Nephron progenitor cell (in vitro differentiated cells): ENCODE measurements at regions not wholly inside any gene's neighbourhood (a gene's known extent, or its start where the extent isn't known, plus 50 kb on each side); places are given as distances from the start of the nearest gene placed in this dataset.
A peak's percentile ranks its signal among the peaks of the same experiment; 100 is the strongest.

Source experiments
- DNase-seq: peaks from one replicate; pipeline ENCODE4 v3.0.0; 2021
- H3K27ac Mint-ChIP-seq: 2 replicates; pipeline ENCODE4 v1.8.0; 2021; ENCODE audit warnings: mild to moderate bottlenecking, moderate library complexity, mixed read lengths
- H3K27me3 Mint-ChIP-seq: 2 replicates; pipeline ENCODE4 v1.8.0; 2021; ENCODE audit warnings: mild to moderate bottlenecking, low read depth, mixed read lengths; ENCODE audit not compliant: poor library complexity
- H3K36me3 Mint-ChIP-seq: 2 replicates; pipeline ENCODE4 v1.8.0; 2021; ENCODE audit warnings: low read depth, mixed read lengths
- H3K4me1 Mint-ChIP-seq: 2 replicates; pipeline ENCODE4 v1.8.0; 2021; ENCODE audit warnings: mixed read lengths
- H3K4me3 Mint-ChIP-seq: 2 replicates; pipeline ENCODE4 v1.8.0; 2021; ENCODE audit warnings: mild to moderate bottlenecking, moderate library complexity, mixed read lengths
- H3K9me3 Mint-ChIP-seq: 2 replicates; pipeline ENCODE4 v1.8.0; 2021; ENCODE audit warnings: mild to moderate bottlenecking, moderate library complexity, mixed read lengths
- TF ChIP-seq, protein P1 (sequence below): fragments of 200-600 bp; sonication (generic); IDR thresholded peaks from 2 replicates; pipeline ENCODE4 v1.5.0; 2021; ENCODE audit warnings: antibody characterized with exemption

DNA sequence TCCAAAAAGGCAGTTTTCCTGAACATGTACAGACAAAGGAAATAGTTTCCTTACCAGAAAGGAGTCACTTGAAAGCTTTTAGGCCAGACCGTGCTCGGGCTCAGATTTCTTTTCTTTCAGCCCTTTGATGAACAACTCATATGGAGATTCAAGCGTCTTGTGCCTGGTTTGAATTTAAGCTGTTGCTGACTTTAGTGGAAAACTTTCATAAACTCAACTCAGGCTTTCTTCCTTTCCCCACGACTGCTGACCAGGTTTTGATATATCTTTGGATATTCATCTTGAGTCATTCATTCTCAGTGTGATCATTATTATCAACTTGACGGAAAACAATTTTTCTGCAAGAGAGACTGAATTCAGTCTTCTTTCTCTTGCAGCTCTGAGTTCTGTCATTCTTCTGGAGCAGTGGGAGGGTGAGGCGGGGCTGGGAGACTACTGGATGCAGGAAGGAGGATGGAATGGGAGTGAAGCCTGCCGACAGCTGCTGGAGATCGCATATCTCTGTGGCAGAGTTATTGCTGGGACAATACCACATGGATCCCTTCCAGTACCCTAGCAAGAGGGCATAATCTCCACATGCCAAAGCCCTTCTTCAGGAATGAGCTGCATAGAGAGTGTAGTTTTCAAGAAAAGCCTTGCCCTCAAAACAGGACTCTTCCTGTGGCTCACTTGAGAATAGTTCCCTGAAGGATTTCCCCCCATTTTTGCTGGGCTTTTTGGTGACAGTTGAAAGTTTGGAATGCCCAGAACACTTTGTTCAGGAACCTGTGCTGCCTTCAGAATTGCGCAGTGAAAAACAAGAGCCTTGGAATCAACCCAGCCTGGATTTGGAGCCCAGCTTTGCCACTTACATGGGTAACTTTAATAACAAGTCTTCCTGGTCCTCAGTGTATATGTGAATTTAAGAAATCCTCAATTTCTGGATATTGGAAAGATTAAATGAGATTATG lies 364.4 kb downstream of the ZNF521 start:
- TF ChIP-seq, protein P1, sequence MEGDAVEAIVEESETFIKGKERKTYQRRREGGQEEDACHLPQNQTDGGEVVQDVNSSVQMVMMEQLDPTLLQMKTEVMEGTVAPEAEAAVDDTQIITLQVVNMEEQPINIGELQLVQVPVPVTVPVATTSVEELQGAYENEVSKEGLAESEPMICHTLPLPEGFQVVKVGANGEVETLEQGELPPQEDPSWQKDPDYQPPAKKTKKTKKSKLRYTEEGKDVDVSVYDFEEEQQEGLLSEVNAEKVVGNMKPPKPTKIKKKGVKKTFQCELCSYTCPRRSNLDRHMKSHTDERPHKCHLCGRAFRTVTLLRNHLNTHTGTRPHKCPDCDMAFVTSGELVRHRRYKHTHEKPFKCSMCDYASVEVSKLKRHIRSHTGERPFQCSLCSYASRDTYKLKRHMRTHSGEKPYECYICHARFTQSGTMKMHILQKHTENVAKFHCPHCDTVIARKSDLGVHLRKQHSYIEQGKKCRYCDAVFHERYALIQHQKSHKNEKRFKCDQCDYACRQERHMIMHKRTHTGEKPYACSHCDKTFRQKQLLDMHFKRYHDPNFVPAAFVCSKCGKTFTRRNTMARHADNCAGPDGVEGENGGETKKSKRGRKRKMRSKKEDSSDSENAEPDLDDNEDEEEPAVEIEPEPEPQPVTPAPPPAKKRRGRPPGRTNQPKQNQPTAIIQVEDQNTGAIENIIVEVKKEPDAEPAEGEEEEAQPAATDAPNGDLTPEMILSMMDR, result no peak
- H3K4me1 Mint-ChIP-seq, result peaks cover 62% of the 10 kb centered on the region
- DNase-seq, result peak; percentile 37
- peak overlapping the region; percentile 43 for H3K4me3 Mint-ChIP-seq
- H3K27ac Mint-ChIP-seq, result peak overlapping the region; percentile 96
- H3K27me3 Mint-ChIP-seq, result peaks cover 1% of the 10 kb centered on the region
- peaks cover 8% of the 10 kb centered on the region for H3K36me3 Mint-ChIP-seq
- no peaks in the 10 kb centered on the region for H3K9me3 Mint-ChIP-seq

DNA sequence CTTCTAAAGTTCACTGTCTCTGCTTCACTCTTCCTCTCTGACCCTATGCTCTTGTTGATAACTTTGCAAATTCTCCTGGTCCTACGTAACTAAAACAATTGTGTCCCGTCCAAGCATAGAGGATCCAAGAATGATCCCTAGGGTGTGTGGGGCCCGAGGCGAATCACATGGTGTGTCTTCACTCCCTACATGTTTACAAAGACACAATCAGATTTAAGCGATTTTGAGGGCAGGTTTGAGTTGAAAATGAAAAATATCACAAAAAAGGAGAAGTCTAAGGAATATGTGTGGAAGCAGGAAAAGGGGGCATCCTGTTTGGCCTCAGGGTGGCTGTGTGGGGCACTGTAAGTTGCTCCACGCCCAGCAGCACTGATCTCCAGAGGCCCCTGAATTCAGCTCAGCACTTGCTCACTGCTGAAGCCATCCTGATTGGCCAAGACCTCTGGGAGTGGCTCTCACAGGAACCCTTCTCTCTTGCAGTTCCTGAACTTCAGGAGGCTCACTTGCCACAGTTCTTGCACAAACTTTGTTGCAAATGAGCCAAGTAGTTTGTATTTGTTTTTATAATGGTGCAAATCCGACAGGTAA lies 363.6 kb downstream of the ZNF521 start:
- Mint-ChIP-seq H3K4me3 (no peak overlapping the region), H3K27me3 (no peaks in the 10 kb centered on the region), H3K27ac (no peak overlapping the region), H3K9me3 (no peaks in the 10 kb centered on the region), H3K4me1 (peaks cover 63% of the 10 kb centered on the region), H3K36me3 (peaks cover 8% of the 10 kb centered on the region)
- DNase-seq, result no peak
- TF ChIP-seq, protein P1, result no peak

DNA sequence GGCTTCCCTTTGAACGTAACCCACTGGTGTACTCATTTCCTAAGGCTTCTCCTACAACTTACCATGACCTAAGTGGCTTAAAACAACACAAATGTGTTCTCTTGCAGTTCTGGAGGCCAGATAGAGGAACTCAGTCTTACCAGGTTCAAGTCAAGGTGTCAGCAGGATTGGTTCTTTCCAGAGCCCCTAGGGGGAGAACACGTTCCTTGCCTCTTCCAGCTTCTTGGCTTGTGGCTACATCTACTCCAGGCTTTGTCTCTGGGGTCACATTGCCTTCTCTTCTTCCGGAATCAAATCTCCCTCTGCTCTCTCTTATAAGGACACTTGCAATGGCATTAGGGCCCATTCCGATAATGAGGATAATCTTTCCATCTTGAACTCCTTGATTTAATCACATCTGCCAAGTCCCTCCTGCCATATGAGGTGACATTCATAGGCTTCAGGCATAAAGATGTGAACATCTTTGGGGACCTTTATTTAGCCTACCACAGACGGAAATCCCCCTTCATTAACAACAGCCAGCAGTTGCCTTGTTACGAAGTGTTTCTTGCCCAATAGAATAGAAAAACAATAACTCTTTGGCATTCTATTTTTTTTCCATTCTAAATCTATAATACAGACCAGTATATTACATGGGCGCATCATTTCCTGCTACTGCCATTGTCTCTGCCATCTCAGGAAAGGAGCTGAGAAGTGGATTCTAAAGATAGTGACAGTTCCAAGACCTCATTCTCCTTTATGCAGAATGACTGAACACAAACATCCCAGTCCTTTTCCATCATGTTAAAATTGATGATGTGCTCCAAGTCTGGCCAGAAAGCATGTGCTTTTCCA lies 362.0 kb downstream of the ZNF521 start:
- Mint-ChIP-seq H3K27me3 (no peaks in the 10 kb centered on the region), H3K27ac (no peak overlapping the region), H3K9me3 (no peaks in the 10 kb centered on the region), H3K4me3 (no peak overlapping the region), H3K36me3 (peaks cover 8% of the 10 kb centered on the region), H3K4me1 (peaks cover 66% of the 10 kb centered on the region)
- DNase-seq, result no peak
- TF ChIP-seq, protein P1, result no peak

DNA sequence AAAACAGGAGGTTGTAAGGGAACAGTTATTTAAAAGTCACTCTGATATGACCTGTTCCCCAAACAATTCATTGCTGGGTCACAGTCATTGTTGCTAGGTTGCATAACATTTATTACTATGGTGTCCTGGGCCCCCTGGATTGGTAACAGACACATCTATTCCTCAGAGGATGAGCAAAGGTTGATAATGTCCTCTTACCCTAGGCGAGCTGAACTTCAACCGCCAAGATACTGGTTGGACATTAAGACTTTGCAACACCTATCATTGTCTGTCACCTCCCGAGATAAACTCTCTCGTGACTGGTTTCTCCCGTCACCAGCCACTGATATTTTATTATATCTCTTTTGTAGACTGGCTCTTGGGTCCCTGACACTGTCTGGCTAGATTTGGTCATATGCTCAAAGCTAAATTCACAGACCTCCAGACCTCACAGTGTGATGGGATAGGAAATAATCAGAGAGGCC lies 361.3 kb downstream of the ZNF521 start:
- Mint-ChIP-seq H3K27ac (no peak overlapping the region), H3K27me3 (no peaks in the 10 kb centered on the region), H3K4me1 (peaks cover 59% of the 10 kb centered on the region), H3K9me3 (no peaks in the 10 kb centered on the region), H3K4me3 (no peak overlapping the region), H3K36me3 (peaks cover 8% of the 10 kb centered on the region)
- no peak for DNase-seq
- TF ChIP-seq, protein P1, result no peak

DNA sequence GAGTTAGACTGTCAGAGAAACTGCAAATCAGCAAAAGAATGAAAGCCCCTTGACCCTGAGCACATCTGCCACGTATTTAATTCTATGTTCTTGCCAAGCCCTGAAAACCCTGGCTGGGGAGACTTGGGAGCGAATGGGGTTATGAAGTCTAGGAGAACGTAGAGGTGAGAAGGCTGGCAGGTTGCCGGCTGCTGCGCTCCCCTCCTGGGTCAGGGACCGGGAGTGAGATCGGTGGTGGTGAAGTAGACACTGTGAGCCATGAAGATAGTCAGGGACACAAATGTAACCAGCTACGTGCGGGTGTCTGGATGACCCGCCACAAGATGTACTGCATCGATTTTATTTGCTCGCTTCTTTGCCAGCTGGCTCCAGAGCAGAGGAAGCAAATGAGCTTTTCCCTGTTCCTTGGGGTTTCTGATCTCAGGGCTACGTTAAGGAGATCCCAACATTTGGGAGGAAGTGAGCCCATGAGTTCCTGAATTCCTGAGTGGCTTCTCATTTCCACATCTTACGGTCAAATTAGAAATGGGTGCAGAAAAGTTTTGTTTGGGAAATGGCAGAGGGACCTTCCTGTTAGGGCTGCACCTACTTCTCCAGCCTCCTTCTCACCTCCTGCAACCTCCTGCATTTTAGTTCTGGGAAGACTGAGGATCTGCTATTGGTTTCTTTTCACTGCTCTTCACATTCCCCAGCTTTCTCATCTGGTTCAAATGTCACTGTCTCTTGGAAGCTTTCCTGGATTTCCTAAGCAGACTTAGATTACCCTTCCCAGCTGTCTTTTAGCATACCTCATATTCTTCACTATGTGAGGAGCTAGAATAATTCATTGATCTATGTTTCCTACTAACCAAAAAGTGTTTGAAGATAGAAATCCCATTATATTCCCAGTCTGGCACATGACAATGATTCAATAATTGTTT lies 360.6 kb downstream of the ZNF521 start:
- TF ChIP-seq, protein P1, result no peak
- no peak for DNase-seq
- H3K4me3 Mint-ChIP-seq, result no peak overlapping the region
- H3K4me1 Mint-ChIP-seq, result peaks cover 52% of the 10 kb centered on the region
- H3K27me3 Mint-ChIP-seq, result no peaks in the 10 kb centered on the region
- H3K9me3 Mint-ChIP-seq, result no peaks in the 10 kb centered on the region
- H3K36me3 Mint-ChIP-seq, result peaks cover 8% of the 10 kb centered on the region
- no peak overlapping the region for H3K27ac Mint-ChIP-seq
